Ishikawa (cell line): ENCODE measurements at regions not wholly inside any gene's neighbourhood (a gene's known extent, or its start where the extent isn't known, plus 50 kb on each side); places are given as distances from the start of the nearest gene placed in this dataset.

Experiments used
- CEBPB ChIP-seq: IDR thresholded peaks from 2 replicates; pipeline ENCODE4 v1.6.1; 2012
- CREB1 ChIP-seq: IDR thresholded peaks from 2 replicates; pipeline ENCODE4 v1.6.1; 2012; ENCODE audit warnings: low read depth
- EP300 ChIP-seq: IDR thresholded peaks from 2 replicates; pipeline ENCODE4 v1.6.1; 2012; ENCODE audit warnings: borderline replicate concordance
- NFIC ChIP-seq: IDR thresholded peaks from 2 replicates; pipeline ENCODE4 v1.6.1; 2012
- RAD21 ChIP-seq: IDR thresholded peaks from 2 replicates; pipeline ENCODE4 v1.6.1; 2012; ENCODE audit warnings: low read depth
- REST ChIP-seq: IDR thresholded peaks from 2 replicates; pipeline ENCODE4 v1.6.1; 2012; ENCODE audit warnings: low read depth, mild to moderate bottlenecking
- TAF1 ChIP-seq: IDR thresholded peaks from 2 replicates; pipeline ENCODE4 v1.6.1; 2012; ENCODE audit warnings: low read depth, mild to moderate bottlenecking
- YY1 ChIP-seq: IDR thresholded peaks from 2 replicates; pipeline ENCODE4 v1.6.1; 2012; ENCODE audit warnings: low read depth
- ZBTB7A ChIP-seq: IDR thresholded peaks from 2 replicates; pipeline ENCODE4 v1.6.1; 2012; ENCODE audit warnings: low read depth
- TF ChIP-seq, protein P1 (sequence below): IDR thresholded peaks from 2 replicates; pipeline ENCODE4 v1.6.1; 2012
- TF ChIP-seq, protein P2 (sequence below): IDR thresholded peaks from 2 replicates; pipeline ENCODE4 v1.6.1; 2012

- TF ChIP-seq REST (no peak), EP300 (no peak), RAD21 (no peak), CEBPB (no peak), CREB1 (no peak), YY1 (no peak), TAF1 (no peak), ZBTB7A (no peak), NFIC (no peak)
- TF ChIP-seq, protein P1, sequence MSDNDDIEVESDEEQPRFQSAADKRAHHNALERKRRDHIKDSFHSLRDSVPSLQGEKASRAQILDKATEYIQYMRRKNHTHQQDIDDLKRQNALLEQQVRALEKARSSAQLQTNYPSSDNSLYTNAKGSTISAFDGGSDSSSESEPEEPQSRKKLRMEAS: no peak
- TF ChIP-seq, protein P2, sequence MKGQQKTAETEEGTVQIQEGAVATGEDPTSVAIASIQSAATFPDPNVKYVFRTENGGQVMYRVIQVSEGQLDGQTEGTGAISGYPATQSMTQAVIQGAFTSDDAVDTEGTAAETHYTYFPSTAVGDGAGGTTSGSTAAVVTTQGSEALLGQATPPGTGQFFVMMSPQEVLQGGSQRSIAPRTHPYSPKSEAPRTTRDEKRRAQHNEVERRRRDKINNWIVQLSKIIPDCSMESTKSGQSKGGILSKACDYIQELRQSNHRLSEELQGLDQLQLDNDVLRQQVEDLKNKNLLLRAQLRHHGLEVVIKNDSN: no peak
Measured at GRCh38 chr2:11026286-11026921, 114.7 kb downstream of the KCNF1 start.
